IMR-90 (cell line): ENCODE measurements at regions not wholly inside any gene's neighbourhood (a gene's known extent, or its start where the extent isn't known, plus 50 kb on each side); places are given as distances from the start of the nearest gene placed in this dataset.

Experiments used
- MAZ ChIP-seq: IDR thresholded peaks from 2 replicates; pipeline ENCODE4 v1.6.1; 2012; ENCODE audit warnings: low read depth, mild to moderate bottlenecking, low read length, improper control_type of control experiment, moderate library complexity, borderline replicate concordance
- POLR2A ChIP-seq: IDR thresholded peaks from 2 replicates; pipeline ENCODE4 v1.6.1; 2012; ENCODE audit warnings: mild to moderate bottlenecking, low read depth, low read length
- SMC3 ChIP-seq: fragments of 150-350 bp; IDR thresholded peaks from 2 replicates; pipeline ENCODE4 v1.6.1; 2016; ENCODE audit warnings: low read depth, mild to moderate bottlenecking, antibody characterized with exemption, low read length, moderate library complexity
- TF ChIP-seq, protein P1 (sequence below): conservative IDR thresholded peaks from 2 replicates; pipeline ENCODE4 v1.5.1; 2012; ENCODE audit warnings: mild to moderate bottlenecking, low read depth, low read length, improper control_type of control experiment

DNA sequence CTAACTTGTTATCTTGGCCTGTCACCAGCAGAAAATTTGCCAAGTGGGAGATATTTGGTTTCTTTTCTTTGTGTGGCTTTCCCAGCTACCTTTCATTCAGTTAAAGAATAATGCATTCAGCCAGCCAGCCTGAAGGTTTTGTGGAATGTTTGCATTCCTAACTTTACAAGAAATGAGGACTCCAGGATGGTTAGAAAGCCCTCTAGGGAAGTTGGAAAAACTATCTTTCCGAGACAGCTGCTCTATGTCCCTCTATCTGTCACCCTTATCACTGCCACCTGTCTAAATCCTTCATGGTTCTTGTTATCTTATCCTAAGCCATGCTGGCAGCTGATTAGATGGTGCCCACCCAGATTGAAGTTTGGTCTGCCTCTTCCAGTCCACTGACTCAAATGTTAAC is 384.2 kb downstream of the SH3BGRL start:
- TF ChIP-seq, protein P1, sequence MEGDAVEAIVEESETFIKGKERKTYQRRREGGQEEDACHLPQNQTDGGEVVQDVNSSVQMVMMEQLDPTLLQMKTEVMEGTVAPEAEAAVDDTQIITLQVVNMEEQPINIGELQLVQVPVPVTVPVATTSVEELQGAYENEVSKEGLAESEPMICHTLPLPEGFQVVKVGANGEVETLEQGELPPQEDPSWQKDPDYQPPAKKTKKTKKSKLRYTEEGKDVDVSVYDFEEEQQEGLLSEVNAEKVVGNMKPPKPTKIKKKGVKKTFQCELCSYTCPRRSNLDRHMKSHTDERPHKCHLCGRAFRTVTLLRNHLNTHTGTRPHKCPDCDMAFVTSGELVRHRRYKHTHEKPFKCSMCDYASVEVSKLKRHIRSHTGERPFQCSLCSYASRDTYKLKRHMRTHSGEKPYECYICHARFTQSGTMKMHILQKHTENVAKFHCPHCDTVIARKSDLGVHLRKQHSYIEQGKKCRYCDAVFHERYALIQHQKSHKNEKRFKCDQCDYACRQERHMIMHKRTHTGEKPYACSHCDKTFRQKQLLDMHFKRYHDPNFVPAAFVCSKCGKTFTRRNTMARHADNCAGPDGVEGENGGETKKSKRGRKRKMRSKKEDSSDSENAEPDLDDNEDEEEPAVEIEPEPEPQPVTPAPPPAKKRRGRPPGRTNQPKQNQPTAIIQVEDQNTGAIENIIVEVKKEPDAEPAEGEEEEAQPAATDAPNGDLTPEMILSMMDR: no peak
- TF ChIP-seq SMC3 (no peak), MAZ (no peak), POLR2A (no peak)
